GM23338 (cell line): ENCODE measurements at regions not wholly inside any gene's neighbourhood (a gene's known extent, or its start where the extent isn't known, plus 50 kb on each side); places are given as distances from the start of the nearest gene placed in this dataset.

Experiments used
- CREB1 ChIP-seq: fragments of 250-450 bp; sonication (Bioruptor Pico); IDR thresholded peaks from 2 replicates; pipeline ENCODE4 v1.5.0; 2020; ENCODE audit warnings: low read depth, mild to moderate bottlenecking, moderate library complexity
- CTCF ChIP-seq, 2 experiments: fragments of 200-600 bp in 1 of 2; sonication (generic) in 1 of 2; conservative IDR thresholded peaks; 2 replicates each; pipeline versions ENCODE4 v1.5.1 to v1.6.1; 2016 to 2017; ENCODE audit warnings: antibody characterized with exemption in 2 of 2, low read depth in 2 of 2, mild to moderate bottlenecking in 2 of 2, moderate library complexity in 1 of 2
- EZH2 ChIP-seq: fragments of 200-600 bp; sonication (generic); IDR thresholded peaks from one replicate; pipeline ENCODE4 v1.8.0; 2017; ENCODE audit warnings: antibody characterized with exemption, mild to moderate bottlenecking, low read depth; ENCODE audit not compliant: unreplicated experiment
- EZH2phosphoT487 ChIP-seq: fragments of 200-600 bp; sonication (generic); IDR thresholded peaks from one replicate; pipeline ENCODE4 v1.8.1; 2018; ENCODE audit warnings: antibody characterized with exemption; ENCODE audit not compliant: unreplicated experiment
- JUNB ChIP-seq: IDR thresholded peaks from one replicate; pipeline ENCODE4 v1.6.1; 2016; ENCODE audit warnings: antibody characterized with exemption; ENCODE audit not compliant: unreplicated experiment
- POLR2AphosphoS5 ChIP-seq: IDR thresholded peaks from 2 replicates; pipeline ENCODE4 v1.6.1; 2016; ENCODE audit warnings: antibody characterized with exemption, low read depth
- REST ChIP-seq: IDR thresholded peaks from one replicate; pipeline ENCODE4 v1.6.1; 2018; ENCODE audit warnings: antibody characterized with exemption; ENCODE audit not compliant: unreplicated experiment
- ZNF114 ChIP-seq: fragments of 250-450 bp; sonication (Bioruptor Pico); IDR thresholded peaks from 2 replicates; pipeline ENCODE4 v1.5.0; 2020; ENCODE audit warnings: mild to moderate bottlenecking, moderate library complexity
- TF ChIP-seq, protein P1 (sequence below): IDR thresholded peaks from 2 replicates; pipeline ENCODE4 v1.6.1; 2016; ENCODE audit warnings: antibody characterized with exemption

DNA sequence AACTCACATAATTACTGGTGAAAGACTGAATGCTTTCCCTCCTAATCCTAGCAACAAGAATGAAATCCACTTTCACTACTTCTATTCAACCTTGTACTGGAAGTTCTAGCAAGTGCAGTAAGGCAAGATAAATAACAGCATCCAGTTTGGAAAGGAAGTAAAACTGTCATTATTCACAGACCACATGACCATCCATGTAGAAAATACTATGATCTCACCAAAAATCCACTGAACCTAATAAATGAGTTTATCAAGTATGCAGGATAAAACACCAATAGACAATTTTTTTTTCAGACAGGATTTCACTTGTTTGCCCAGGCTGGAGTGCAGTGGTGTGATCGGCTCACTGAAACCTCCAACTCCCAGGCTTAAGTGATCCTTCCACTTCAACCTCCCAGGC lies 117.7 kb downstream of the TMEM167A start:
- TF ChIP-seq POLR2AphosphoS5: no peak
- TF ChIP-seq EZH2: no peak
- no peak for TF ChIP-seq CTCF (conservative IDR thresholded peaks at IDR 0.05; ENCODE audit: low read depth in 2 of 2)
- TF ChIP-seq, protein P1, sequence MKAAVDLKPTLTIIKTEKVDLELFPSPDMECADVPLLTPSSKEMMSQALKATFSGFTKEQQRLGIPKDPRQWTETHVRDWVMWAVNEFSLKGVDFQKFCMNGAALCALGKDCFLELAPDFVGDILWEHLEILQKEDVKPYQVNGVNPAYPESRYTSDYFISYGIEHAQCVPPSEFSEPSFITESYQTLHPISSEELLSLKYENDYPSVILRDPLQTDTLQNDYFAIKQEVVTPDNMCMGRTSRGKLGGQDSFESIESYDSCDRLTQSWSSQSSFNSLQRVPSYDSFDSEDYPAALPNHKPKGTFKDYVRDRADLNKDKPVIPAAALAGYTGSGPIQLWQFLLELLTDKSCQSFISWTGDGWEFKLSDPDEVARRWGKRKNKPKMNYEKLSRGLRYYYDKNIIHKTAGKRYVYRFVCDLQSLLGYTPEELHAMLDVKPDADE: no peak
- TF ChIP-seq CREB1: no peak
- TF ChIP-seq REST: no peak
- no peak for TF ChIP-seq EZH2phosphoT487
- no peak for TF ChIP-seq JUNB
- TF ChIP-seq ZNF114: no peak
